HG02840 (cell line): ENCODE measurements at regions not wholly inside any gene's neighbourhood (a gene's known extent, or its start where the extent isn't known, plus 50 kb on each side); places are given as distances from the start of the nearest gene placed in this dataset.

Source experiments
- ATAC-seq: cut with Tn5 transposase; IDR thresholded peaks from one replicate; pipeline ENCODE4 v1.9.1; 2021; ENCODE audit warnings: mild to moderate bottlenecking, moderate library complexity, moderate number of reproducible peaks; ENCODE audit not compliant: unreplicated experiment, low FRiP score

- ATAC-seq, result no peak
Measured at GRCh38 chr15:70414626-70415025, 316.9 kb upstream of the TLE3 start.

- no peak for ATAC-seq
Measured at GRCh38 chr15:70412794-70413193, 315.1 kb upstream of the TLE3 start.

GRCh38 chr15:70411143-70411863, 313.6 kb upstream of the TLE3 start:
- ATAC-seq, result no peak

GRCh38 chr15:70410371-70410985, 312.8 kb upstream of the TLE3 start:
- no peak for ATAC-seq

GRCh38 chr15:70409388-70409787, 311.7 kb upstream of the TLE3 start:
- no peak for ATAC-seq

GRCh38 chr15:70407955-70408354, 310.2 kb upstream of the TLE3 start:
- ATAC-seq, result no peak

- no peak for ATAC-seq
Measured at GRCh38 chr15:70407336-70407670, 309.6 kb upstream of the TLE3 start.

GRCh38 chr15:70406617-70407335, 309.1 kb upstream of the TLE3 start:
- ATAC-seq, result no peak

GRCh38 chr15:70401709-70402108, 304.0 kb upstream of the TLE3 start:
- no peak for ATAC-seq

- no peak for ATAC-seq
Measured at GRCh38 chr15:70400766-70401541, 303.2 kb upstream of the TLE3 start.

GRCh38 chr15:70399204-70399603, 301.5 kb upstream of the TLE3 start:
- no peak for ATAC-seq

GRCh38 chr15:70398694-70399093, 301.0 kb upstream of the TLE3 start:
- ATAC-seq, result no peak

- no peak for ATAC-seq
Measured at GRCh38 chr15:70396807-70397206, 299.1 kb upstream of the TLE3 start.

- no peak for ATAC-seq
Measured at GRCh38 chr15:70395164-70395563, 297.4 kb upstream of the TLE3 start.

- no peak for ATAC-seq
Measured at GRCh38 chr15:70390723-70391122, 293.0 kb upstream of the TLE3 start.

- ATAC-seq, result no peak
Measured at GRCh38 chr15:70387993-70388392, 290.3 kb upstream of the TLE3 start.

- ATAC-seq, result no peak
Measured at GRCh38 chr15:70387081-70387480, 289.4 kb upstream of the TLE3 start.

GRCh38 chr15:70385711-70386110, 288.0 kb upstream of the TLE3 start:
- no peak for ATAC-seq

- no peak for ATAC-seq
Measured at GRCh38 chr15:70385052-70385451, 287.3 kb upstream of the TLE3 start.

GRCh38 chr15:70383856-70384255, 286.1 kb upstream of the TLE3 start:
- ATAC-seq, result no peak
